Stimulated activated CD4-positive, alpha-beta T cell treated with anti-CD3 and anti-CD28 coated beads, Interleukin-15, amount 100 ng/mL, for 48 hours (primary cell): ENCODE measurements at regions not wholly inside any gene's neighbourhood (a gene's known extent, or its start where the extent isn't known, plus 50 kb on each side); places are given as distances from the start of the nearest gene placed in this dataset.
"Not testable (repeated sequence)": the region's sequence is repeated elsewhere in the genome, so short reads cannot be mapped to it uniquely, and the experiment has no call there.

Experiments used
- DNase-seq, 2 donors: peaks; one replicate each; pipeline ENCODE4 v3.0.0-alpha.2; 2020; ENCODE audit warnings: low read depth in 2 of 2

GRCh38 chr4:15162465-15163283 lies 160.4 kb downstream of the CPEB2 start:
- DNase-seq: no peak

- DNase-seq: no peak
Observed at GRCh38 chr4:15163284-15163645, 161.0 kb downstream of the CPEB2 start.

DNA sequence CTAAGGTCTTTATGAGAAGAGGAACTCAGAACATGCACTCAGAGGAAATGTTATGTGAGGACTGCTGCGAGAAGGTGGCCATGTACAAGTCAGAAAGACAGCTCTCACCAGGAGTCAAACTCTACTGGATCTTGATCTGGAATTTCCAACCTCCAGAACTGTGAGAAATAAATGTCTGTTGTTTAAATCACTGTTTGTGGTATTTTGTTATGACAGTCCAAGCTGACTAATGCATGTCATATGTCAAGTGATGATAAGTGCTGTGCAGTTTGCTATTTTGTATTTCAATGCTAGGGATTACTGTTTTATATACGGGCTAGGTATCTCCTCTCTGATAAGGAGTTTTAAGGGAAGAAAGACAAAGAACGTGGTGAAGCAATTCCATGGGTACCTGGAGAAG lies 162.3 kb downstream of the CPEB2 start:
- DNase-seq: no peak

DNA sequence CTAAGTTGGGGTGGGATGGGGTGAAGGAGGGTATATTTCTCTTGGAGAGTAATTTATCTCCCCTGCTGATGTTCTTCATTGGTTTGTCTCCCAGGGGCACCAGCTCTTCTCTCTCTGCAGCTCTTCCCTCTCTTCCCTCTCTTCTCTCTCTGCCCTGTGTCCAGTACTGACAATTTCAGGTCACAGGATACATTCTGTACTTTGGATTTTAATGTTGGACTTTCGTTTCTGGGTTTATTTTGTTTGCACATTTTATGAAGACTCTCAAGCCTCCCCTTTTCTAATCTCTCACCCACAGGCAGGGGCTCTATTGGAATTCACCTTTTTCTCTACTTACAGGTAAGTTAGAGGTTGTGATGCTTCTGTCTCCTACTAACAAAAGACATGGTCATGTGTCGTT lies 165.5 kb downstream of the CPEB2 start:
- no peak for DNase-seq

GRCh38 chr4:15168759-15169158 lies 166.5 kb downstream of the CPEB2 start:
- no peak for DNase-seq

GRCh38 chr4:15171725-15172124 lies 169.4 kb downstream of the CPEB2 start:
- DNase-seq: no peak

- DNase-seq: no peak
Observed at GRCh38 chr4:15173251-15173650, 171.0 kb downstream of the CPEB2 start.

DNA sequence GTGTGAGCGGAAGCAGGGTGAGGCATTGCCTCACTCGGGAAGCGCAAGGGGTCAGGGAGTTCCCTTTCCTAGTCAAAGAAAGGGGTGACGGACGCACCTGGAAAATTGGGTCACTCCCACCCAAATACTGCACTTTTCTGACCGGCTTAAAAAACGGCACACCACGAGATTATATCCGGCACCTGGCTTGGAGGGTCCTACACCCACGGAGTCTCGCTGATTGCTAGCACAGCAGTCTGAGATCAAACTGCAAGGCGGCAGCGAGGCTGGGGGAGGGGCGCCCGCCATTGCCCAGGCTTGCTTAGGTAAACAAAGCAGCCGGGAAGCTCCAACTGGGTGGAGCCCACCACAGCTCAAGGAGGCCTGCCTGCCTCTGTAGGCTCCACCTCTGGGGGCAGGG lies 171.9 kb downstream of the CPEB2 start:
- DNase-seq: not testable (repeated sequence)

DNA sequence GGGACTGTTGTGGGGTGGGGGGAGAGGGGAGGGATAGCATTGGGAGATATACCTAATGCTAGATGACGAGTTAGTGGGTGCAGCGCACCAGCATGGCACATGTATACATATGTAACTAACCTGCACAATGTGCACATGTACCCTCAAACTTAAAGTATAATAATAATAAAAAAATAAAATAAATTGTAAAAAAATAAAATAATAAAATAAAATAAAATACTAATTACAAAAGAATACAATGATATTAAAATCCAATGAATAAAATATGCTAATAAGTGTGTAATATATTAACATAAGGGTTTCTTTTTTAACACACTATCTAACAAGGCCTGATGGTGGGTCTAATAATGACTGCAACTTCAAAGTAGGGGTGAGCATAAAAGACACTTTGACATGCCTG lies 177.6 kb downstream of the CPEB2 start:
- DNase-seq: not testable (repeated sequence)

GRCh38 chr4:15182600-15183220 lies 180.4 kb downstream of the CPEB2 start:
- DNase-seq: peak in 1 of 2 donors; percentile 36

GRCh38 chr4:15186149-15186548 lies 183.9 kb downstream of the CPEB2 start:
- DNase-seq: no peak

- DNase-seq: no peak
Observed at GRCh38 chr4:15186806-15187205, 184.5 kb downstream of the CPEB2 start.

GRCh38 chr4:15188605-15189539 lies 186.6 kb downstream of the CPEB2 start:
- no peak for DNase-seq

DNA sequence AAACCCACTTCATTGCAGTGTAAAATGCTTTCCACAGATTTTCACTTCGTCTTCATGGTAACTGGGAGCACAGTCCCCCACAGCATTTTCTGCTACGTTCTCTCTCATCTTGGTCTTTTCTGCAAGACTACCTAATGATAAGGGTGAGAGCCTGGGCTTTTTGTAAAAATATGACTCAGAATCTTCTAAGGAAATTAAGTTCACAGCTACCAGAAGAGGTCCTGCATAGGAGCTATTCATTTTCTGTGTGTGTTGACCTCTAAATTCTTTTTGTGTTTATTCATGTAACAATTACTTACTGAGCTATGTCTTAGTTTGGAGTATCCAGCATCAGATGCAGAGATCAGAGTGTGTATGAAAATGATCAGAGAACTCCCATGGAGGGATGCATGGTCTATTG lies 192.2 kb downstream of the CPEB2 start:
- DNase-seq: no peak

DNA sequence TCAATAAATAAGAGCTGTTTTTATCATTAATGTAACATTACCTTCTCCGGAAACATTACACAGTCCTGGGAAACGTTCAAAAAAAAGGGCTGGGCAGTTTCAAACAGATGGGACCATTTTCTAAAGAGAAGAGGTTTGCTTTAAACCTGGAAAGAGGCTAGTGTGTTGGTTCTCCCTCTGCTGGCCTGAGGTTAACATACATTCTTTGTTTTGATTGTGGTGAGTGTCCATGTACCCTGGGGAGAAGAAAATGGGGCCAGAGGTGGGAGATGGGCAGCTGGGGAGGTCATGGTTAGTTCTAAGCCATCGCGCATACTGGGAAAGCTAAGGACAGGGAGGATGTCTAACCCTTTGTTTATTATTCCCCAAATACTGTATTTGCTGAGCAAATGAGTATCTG lies 194.7 kb downstream of the CPEB2 start:
- DNase-seq: no peak

GRCh38 chr4:15198070-15198727 lies 195.9 kb downstream of the CPEB2 start:
- DNase-seq: no peak

DNA sequence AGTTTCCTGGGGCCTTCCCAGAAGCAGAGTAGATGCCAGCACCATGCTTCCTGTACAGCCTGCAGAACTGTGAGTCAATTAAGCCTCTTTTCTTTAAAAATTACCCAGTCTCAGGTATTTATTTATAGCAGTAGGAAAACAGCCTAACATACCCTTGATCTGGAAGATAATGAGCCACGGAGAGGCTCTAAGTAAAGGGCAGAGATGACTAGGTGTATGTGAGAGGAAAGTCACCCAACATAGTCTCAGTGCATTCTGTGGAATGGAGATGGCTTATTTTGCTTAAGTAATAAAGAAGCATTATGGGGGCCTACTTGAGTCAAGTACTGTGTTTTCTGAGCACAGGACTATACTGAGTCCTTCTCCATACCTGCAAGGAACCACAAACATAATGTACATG lies 199.5 kb downstream of the CPEB2 start:
- DNase-seq: no peak

DNA sequence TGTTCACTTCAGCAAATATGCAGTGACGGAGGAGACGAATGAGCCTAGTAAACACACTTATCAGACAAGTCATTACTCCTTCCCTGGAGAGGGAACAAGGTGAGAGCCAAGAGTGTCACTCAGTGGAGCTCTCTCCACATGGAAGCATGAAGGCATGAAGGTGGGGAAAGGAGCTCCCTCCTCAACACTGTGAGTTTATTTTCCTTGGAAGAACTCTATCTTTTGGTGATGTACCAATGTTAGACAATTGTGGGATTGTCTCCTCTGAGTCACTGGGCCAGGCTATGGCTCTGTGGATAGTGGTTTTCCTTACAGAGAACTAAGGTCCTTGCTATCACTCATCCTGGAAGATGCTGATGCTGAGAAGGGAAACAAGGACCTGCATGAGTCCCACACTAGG lies 200.2 kb downstream of the CPEB2 start:
- no peak for DNase-seq

- DNase-seq: not testable (repeated sequence)
Observed at GRCh38 chr4:15206526-15206925, 204.2 kb downstream of the CPEB2 start.

DNA sequence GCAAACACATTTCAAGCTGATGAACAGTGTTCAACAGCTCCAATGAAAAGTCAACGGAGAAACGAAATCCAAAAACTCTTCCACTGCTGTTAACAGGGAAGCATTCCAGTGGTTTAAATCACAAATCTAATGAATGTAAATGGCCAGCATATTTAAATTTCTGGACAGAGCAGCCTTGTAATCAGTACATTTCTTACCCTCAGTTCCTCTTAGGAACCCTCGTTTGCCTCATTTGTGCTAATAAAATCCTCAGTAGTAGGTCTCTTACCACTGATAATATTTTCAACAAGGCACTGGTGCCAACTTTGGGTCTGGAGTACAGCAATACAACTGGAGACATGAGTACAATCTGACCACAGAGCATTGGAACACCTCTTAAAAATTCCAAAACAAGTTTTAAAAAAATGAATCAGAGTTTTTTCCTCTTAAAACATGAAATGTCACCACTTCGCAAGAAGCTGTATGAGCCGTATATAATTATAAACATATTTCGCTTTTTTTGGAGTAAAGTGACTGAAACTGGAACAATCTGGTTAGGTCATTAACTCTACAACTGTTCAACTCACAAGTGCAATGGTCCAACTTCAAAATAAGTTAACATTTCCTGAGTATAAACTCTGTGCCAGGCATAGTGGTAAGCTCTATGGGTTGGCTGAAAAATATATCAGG lies 211.2 kb downstream of the CPEB2 start:
- DNase-seq: no peak

GRCh38 chr4:15215109-15215508 lies 212.7 kb upstream of the C1QTNF7 start:
- DNase-seq: no peak
